HG02798 (cell line): ENCODE measurements at regions not wholly inside any gene's neighbourhood (a gene's known extent, or its start where the extent isn't known, plus 50 kb on each side); places are given as distances from the start of the nearest gene placed in this dataset.
"Not testable (repeated sequence)": the region's sequence is repeated elsewhere in the genome, so short reads cannot be mapped to it uniquely, and the experiment has no call there.

ENCODE experiments used
- ATAC-seq: cut with Tn5 transposase; IDR thresholded peaks from one replicate; pipeline ENCODE4 v1.9.1; 2021; ENCODE audit warnings: mild to moderate bottlenecking; ENCODE audit not compliant: unreplicated experiment, poor library complexity

DNA sequence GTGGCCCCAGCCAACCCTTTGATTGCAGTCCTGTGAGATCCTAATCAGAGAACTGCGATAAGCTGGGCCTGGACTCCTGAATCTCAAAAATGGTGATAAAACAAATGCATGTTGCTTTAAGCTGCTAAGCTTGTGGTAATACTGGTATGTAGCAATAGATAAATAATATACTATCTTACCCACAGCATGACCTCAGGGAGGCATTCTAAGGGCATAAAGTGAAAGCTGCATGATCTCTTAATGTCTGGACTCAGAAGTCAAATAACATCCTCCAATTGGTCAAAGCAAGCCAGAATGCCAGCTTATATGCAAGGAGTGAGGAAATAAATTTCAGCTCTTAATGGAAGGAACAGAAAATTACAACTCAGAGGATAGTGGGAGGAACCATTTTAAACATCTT, 246.1 kb downstream of the FSIP2 start:
- ATAC-seq = no peak

DNA sequence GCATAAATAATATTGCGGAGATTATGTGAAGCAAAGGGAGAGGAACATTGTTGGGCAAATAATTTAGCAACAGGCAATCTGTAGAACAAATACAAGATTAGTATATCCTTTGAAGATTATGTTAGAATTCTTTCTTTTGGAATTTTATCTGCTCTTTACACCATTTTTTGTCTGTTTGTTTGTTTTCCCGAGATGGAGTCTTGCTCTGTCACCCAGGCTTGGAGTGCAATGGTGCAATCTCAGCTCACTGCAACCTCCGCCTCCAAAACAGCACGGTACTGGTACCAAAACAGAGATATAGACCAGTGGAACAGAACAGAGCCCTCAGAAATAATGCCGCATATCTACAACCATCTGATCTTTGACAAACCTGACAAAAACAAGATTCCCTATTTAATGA, 250.3 kb downstream of the FSIP2 start:
- ATAC-seq = not testable (repeated sequence)

DNA sequence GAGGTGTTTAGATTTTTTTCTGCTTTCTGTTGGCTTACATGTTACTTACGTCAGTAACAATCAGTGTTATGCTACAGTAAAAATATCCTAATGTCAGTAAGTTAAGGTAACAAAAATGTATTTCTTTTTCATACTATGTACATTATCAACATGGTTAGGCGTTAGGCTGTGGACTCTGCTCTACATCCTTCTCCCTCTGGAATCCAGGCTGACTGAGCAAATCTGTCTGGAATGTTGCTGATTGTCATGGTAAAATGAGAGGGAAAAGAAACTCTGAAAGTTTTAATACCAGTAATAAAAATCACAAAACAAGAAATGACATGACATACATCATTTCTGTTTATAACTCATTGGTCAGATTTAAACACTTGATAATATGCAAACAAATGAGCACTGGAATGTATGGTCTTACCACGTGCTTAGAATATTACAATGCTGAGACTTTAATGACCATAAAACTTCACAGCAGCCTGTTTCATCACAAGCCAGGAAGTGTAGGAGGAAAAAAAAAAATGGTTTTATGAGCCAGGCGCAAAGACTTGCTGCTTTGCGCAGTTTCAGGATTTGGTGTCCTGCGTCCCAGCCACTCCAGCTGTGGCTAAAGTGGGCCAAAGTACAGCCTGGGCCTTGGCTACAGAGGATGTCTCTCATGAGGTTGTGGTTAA, 252.4 kb downstream of the FSIP2 start:
- ATAC-seq = no peak

DNA sequence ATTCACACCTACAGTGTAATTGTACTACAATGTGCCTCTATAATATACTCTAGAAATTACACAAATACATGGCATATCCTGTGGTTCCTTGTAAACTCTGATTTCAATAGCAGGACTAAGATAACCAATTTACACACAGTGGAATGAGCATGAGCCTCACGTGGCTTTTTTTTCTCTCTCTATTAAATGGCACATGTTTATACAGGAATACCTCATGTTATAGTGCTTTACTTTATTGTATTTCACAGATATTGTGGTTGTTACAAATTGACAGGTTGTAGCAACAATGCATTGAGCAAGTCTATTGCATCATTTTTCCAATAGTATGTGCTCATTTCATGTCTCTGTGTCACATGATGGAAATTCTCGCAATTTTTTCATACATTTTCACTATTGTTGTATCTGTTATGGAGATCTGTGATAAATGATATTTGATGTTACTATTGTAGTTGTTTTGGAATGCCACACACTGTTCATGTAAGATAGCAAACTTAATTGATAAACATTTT, 260.0 kb downstream of the FSIP2 start:
- ATAC-seq = no peak

DNA sequence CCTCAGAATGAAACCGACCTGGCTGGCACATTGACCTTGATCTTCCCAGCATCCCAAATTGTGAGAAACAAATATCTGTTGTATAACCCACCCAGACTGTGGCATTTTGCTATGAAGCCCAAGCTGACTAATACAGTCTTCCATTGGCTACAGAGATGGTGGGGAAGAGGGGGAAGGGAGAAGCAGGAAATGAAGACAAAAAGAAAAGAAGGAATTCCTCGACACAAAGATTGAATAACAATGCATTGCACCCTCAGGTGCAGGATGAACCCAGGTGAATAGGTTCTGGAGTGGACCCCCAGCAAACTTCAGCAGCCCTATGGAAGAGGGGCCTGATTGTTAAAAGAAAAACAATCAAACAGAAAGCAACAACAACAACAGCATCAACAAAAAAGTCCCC, 270.7 kb downstream of the FSIP2 start:
- no peak for ATAC-seq

DNA sequence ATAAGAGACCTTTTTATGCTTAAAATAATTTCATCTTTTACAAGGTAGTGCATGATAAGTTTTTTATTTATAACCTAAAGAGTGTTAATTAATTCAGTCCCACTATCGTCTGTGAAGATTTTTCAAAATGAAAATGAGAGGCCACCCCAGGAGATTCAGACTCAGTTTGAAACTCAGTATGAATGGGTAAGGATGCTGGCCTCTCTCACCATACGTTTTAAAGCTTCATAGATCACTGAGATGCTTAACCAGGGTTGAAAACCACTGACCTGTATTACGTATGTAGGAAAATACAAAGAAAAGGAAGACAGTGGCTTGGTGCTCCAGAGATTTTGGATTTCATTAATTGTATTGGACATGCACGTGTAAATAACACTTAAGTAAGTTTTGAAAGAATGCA, 278.7 kb downstream of the FSIP2 start:
- no peak for ATAC-seq

DNA sequence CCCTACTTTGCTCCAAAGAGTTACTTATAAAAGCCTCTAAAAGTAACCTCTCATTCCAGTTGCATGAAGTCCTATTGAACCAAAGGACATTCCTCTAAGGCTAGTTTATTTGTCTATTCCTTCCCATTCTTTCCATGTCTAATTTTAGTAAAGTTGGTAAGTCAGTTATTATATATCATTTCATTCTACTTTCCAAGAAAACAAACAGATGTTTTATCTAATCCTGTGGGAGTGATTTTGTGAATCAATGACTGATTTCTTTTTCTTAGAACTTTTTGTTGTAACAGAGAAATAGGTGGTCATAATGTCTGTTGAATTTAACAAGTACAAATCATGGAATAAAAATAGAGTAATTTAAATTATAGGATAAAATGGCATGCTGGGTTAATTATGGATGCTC, 286.3 kb downstream of the FSIP2 start:
- ATAC-seq = no peak

DNA sequence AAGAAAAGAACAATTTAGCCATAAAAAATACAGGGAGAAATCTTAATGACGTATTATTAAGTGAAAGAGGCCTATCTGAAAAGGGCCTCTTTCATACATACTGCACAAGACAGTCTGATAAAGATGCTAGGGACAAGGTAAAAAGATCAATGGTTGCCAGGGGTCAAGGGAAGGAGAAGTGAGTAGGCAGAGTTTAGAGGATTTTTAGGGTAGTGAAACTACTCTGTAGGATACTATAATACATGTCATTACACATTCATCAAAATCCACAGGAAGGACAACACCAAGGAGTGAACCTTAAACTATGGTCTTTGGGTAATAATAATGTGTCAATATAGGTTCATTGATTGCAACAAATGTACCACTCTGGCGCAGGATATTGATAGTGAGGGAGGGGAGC, 289.3 kb downstream of the FSIP2 start:
- ATAC-seq = peak; percentile 53

DNA sequence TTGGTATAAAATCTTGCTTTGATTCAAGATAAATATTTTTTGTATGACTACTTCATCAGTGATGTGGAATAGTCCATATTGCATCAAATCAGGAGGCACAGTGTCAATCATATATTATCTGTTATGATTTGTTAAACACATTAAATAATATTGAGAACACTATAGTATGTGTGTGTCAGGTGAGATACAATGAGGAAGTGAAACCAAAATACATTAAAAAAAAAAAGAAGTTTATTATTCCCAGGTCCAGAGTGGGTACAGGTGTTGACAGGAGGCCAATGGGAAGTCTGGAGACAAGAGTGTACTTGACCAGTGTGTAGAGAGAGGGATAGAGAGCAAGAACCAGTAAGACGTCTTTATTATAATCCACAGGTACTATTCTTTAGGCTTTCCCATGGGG, 292.6 kb downstream of the FSIP2 start:
- peak; percentile 41 for ATAC-seq

DNA sequence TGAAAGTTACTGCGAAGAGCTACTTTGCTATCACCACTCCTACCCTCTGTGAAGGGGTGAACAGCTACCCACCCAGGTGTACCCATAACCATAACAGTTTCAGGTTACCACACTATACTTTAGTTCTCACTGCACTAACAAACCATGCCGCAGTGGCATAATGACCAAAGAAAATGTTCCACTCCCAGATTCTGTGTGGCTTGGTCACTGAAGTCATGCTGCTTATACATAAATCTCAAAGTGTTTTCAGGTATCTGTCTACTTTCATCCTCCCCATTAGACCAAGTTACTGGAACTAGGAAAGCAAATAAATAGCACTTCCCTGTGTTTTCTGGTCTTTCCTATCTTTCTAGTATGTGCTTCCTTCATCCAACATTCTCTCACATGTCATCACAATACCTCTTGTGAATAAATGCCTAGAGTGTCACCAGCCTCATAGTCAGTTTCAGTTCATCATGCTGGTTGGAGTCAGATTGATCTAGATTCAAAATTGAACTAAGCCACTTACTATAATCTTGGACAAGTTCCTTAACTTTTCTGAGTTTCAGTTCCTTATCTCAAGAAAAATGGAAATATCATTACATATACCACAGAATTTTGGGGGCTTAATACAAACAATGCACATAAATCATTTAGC, 293.6 kb downstream of the FSIP2 start:
- no peak for ATAC-seq

DNA sequence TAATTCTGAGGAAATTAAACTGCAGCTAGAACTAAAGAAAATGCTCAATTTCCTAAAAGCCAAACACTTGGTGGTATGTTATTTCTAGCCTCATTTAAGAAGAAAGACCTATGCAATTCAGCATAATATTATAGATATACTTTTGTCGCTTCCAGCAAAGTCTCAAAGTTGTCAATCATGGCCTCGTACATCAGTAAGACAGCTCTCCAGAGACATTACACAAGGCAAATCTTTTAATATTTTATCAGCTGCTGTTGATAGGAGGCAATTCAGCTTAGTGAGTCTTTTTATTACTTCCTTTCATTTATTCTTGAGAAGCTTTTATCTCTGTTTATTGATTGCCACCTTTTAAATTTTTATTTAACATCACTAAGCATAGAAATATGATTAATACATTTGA, 294.3 kb downstream of the FSIP2 start:
- no peak for ATAC-seq

DNA sequence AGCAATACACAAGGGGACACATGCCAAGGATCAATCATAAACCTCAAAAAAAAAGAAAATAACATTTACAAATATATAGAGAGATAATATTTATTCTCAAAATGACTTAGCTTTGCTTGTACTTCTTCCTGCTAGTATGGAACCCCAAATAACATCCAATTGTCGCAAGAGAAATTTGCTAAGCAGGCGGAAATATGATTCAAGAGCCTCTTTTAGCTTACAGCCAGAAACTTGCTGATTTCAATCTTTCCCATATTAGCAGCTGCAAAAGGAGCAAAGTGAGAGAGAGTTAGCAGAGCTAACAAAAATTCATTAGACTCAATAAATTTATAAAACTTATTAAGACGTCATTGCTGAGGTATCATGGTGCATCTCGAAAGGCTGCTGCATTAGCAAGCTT, 294.9 kb downstream of the FSIP2 start:
- no peak for ATAC-seq

DNA sequence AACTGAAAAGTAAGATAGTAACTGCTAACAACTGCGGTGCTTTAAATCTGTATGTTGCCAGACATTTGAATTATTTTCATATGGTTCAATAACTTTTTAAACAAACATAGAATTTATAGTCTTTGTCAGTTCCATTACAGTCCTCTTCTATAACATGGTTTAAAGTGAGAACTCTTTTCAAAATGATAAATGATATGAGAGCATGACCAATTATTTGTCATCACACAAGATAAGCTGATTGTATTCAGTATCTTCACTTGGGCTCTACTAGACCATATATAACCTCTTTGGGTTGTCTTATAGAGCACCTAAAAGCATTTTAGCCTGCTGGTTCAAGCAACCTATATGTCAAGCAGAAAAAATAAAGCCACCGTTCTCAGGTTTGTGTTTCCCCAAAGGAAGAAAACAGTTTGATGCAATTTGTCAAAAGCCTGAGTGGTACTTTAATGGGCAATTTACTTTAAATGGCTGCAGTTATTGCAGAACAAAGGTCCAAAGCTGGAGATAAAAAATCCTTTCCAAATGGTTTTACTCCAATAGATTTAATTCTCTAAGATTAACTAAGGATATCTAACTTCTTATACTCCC, 298.4 kb downstream of the FSIP2 start:
- no peak for ATAC-seq

DNA sequence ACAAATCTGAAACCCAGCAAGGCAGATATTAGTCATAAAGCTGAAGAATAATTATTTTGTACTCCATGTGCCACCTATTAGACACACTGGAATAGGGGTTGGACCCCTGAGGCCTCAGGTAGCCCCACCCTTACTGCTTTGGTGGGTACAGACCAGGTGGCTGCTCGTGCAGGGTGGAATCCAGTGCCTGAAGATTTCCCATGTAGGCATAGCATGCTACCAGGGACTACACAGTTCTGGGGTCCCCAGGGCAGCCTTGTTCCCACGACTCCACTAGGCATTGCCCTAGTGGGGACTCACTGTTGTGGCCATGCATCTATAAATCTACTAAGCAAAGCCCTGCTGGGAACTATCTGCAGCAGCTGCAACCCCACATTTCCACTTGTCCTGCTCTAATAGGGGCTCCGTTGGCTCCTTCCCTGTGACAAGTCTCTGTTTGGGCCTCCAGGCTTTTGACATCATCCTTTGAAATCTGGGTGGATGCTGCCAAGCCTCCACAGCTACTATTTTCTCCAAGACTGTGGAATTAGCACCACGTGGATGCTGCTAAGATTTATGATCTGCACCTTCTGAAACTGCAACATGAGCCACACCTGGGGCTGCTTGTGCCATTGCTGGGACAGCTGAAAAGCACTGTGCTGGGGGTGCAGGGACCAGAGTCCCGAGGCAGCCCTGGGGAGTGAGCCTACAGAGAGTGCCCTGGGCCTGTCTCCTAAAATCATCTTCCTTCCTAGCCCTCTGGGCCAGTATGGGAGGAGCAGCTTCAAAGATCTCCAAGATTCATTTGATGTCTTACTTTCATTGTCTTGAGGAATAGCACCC, 303.8 kb downstream of the FSIP2 start:
- ATAC-seq = no peak

DNA sequence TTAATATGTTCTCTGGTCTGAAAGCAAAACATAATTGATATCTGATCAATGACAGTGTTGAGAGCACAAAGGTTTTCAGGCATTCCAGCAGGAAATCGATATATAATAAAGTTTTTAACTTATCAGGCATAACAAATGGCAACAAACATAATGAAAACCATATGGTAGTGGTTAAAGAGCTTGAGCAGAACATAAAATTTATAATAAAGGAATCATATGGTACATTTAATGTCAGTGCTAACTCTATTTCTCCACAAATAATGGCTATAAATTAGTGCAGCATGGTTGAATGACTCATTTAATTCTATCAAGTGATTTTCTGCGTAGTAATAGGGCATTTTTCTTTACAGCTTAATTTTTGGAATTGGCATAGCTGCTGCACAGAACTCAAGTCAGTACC, 306.2 kb downstream of the FSIP2 start:
- ATAC-seq = no peak

DNA sequence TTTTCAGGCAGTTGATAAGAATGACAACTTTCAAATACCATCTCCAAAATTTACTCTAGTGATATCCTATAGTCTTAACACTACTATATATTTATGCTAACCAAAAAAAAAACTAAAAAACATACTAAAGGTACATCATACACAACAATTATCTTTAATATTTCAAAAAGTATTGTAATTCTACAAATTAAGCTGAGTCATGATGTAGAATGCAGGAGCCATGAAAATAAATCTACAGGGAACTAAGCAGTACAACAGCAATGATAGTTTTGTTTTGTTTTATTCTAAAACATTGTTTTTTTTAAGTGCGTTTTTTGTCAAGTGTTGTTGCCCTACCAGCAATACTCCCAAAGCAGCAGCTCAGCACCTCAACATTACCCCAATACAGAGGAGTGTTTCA, 314.3 kb downstream of the FSIP2 start:
- ATAC-seq = no peak

DNA sequence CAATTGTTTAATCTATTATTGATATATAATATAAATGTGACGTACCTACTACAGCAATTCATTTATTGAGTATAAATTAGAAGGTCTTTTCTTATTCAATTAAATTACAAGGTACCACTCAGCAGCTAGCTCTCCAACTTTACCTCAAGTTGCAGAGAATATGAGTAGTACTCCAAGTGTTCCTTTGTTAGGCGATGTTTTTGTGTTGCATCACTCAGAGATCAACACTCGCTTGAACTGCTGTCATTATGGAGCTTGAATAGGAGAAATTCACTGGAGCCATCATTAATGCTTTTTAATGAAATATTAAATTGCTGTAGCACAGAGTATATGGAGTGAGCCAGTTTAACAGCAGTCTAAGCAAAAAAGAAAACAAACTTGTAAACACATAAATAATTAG, 320.0 kb downstream of the FSIP2 start:
- no peak for ATAC-seq

DNA sequence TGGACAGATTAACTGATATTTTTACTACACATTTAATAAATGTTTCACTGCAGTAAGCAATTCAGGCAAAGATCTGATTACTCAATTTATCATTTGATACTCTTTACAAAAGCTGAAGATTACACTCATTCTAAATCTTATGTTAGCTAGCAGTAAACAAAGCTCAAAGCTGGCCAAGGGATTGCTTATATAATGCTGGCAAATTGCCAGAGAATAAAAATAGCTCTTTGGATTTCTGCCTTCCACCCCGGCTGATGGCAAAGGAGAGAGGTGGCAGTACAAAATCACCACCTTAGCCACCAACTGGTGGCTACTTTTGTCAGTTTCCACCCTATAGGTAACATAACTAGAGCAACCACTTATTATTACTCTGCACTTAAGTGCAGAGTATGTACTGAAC, 320.5 kb downstream of the FSIP2 start:
- ATAC-seq = no peak

DNA sequence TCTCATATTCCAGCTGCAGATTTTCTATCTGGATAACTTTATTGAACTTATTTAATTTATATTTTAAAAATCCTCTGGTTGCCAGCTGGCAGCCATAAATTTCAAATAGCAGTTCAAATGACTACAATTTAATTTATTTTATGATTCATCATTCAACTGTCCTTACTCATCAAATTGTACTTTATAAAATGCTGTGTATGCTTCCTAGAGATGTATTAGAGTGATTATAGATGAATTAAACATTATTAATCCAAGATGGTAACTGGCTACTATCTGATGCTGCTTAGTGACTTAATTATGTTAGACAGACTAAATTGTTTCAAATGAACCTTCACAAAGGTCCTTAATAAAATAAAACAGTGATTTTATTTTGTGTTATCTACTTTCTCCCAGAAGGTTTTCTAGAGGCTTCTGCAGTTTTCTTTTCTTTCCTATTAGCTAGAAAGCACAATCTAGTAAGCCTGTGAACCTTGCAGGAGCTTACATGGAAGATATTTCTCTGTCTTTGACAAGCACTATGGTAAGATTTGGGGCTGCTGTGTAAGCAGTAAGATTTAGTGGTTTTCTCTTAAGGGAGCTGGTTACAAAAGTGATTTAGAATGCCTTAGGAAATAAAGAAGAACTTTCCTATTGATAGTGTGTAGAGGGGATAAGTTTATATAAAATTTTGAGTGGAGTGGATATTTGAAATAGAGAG, 322.3 kb downstream of the FSIP2 start:
- no peak for ATAC-seq

DNA sequence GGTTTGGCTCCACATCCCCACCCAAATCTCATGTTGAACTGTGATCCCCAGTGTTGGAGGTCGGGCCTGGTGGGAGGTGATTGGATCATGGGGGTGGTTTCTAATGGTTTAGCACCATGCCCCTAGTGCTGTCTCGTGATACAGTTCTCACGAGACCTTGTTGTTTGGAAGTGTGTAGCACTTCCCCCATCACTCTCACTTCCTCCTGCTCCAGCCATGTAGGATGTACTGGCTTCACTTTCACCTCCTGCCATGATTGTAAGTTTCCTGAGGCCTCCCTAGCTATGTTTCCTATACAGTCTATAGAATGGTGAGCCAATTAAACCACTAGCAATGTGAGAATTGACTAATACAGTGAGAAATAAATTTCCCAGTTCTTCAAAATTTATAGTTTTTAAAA, 325.9 kb downstream of the FSIP2 start:
- ATAC-seq = no peak
